GM19328 (cell line): ENCODE measurements at regions not wholly inside any gene's neighbourhood (a gene's known extent, or its start where the extent isn't known, plus 50 kb on each side); places are given as distances from the start of the nearest gene placed in this dataset.
"Not testable (repeated sequence)": the region's sequence is repeated elsewhere in the genome, so short reads cannot be mapped to it uniquely, and the experiment has no call there.

Experiments
- ATAC-seq: cut with Tn5 transposase; IDR thresholded peaks from one replicate; pipeline ENCODE4 v1.9.1; 2021; ENCODE audit warnings: mild to moderate bottlenecking, moderate library complexity; ENCODE audit not compliant: unreplicated experiment

DNA sequence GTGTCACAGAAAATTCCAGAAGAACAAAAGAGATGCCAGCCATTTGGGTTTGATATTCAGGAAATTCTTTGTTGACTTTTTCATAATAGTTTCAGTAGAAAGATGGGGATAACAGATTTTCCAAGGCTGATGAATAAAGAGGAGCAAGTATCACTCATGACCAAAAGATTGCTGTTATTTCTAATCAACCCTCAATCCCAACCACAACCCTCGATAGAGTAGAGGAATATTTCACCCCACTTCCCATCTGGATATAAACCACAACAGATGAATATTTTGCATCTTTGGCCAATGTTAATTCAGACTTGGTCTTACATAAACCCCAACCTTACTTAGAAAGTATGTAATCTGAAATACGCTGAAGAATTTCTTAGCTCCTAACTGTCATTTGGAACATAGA, 232.4 kb downstream of the SEC16B start:
- no peak for ATAC-seq

DNA sequence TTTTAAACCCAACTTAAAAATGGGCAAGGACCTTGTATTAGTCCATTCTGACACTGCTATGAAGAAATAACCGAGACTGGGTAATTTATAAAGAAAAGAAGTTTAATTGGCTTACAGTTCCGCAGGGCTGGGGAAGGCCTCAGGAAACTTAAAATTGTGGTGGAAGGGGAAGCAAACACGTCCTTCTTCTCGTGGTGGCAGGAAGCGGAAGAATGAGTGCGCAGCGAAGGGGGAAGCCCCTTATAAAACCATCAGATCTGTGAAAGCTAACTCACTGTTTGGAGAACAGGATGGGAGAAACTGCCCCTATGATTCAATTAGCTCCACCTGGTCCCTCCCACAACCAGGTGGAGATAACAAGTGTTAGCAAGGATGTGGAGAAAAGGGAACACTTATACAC, 237.7 kb downstream of the SEC16B start:
- no peak for ATAC-seq

DNA sequence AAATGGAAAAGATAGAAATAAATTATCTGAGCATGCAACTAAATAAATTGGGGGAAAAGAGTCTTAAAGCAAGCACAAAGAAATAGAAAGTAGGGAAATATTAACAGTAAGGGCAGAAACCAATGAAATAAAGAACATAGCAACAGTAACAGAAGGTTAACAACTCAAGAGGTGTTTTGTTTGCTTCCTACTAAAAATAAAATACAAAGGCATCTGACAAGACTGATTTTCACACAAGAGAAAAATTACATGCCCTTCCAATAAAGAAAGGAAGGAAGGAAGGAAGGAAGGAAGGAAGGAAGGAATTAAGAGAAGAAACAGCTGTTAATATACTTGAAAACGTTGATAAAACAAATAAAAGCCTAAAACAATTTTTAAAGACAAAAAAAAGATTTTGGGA, 240.2 kb downstream of the SEC16B start:
- no peak for ATAC-seq

- no peak for ATAC-seq
These were observed 246.3 kb downstream of the SEC16B start for GRCh38 chr1:177723533-177723932.

GRCh38 chr1:177710696-177711620, 258.9 kb downstream of the SEC16B start:
- no peak for ATAC-seq

DNA sequence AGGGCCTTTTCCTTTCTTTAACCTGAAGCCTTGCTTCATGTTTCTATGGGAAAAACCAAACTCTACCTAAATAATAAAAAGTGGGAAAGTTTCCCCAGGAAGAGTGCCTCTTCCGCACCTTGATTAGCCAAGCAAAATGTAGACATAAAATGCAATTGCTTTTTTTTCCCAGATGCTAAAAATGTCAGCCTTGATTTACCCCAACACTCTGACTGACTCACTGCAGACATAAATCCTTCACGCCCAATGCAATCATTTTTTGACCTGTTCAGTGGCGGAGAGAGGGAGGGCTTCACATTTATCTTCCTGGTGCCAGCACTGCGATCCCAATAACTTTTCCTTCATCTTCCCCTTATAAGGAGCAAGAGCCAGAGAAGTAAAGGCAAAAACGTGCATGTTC, 261.5 kb downstream of the SEC16B start:
- ATAC-seq = no peak

DNA sequence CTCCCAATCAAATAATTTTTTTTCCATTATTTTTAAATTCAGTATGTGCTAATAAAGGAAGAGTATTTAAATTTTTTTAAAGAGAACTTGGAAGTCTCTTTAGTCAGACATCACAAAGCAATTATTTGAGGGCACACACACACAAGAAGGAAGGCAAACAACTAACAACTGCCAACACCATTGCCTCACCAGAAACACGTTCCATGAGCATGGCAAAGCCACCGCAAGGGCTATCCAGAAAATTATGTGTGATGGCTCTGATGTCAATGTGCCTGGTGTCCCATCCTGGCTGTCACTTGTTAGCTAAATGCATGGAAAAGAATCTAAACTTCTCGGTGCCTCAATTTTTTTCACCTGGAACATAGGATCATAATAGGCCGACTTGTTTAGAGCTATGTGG, 262.9 kb downstream of the SEC16B start:
- no peak for ATAC-seq

DNA sequence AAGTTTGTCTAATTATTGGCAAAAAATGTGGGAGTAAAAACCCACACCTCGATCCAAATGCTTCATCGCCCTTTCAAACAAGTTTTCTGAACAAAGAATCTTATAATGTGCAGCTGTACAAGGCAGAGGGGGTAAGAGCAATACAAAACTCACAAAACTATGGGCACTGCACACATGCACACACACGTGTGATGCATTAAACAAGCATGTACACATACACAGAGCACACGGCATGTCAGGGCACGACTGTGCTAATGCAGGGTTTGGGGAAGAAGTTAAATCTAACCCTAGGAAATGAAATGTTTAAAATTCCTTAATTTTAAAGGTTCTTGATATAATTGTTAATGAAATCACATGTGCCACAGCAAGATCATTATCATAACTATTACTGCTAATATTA, 264.0 kb downstream of the SEC16B start:
- no peak for ATAC-seq

DNA sequence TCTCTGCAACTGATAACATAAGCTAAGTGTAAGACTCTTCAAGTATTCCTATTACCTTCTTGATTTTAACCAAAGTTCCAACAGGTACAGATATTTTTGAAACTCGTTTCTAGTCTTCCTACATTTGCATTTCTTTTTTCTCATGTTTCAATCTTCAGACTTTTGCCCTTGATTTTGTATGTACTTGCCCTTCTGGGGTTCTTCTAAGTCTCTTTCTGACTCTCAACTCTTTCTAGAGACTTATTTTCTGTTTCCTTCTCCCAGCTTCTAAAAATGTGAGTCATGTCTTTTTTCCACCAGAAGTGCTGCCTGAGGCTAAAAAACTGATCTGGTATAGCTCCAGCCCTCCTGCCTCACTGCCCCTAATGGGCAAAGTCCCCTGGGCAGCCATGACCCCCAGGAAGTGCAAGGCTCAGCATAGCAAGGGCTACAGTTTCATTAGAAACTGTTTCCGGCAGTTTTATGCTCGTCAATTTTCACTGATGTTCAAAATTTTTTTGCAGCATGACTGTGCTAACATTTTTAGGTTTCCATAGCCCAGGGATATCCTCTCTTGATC, 265.9 kb downstream of the SEC16B start:
- no peak for ATAC-seq

DNA sequence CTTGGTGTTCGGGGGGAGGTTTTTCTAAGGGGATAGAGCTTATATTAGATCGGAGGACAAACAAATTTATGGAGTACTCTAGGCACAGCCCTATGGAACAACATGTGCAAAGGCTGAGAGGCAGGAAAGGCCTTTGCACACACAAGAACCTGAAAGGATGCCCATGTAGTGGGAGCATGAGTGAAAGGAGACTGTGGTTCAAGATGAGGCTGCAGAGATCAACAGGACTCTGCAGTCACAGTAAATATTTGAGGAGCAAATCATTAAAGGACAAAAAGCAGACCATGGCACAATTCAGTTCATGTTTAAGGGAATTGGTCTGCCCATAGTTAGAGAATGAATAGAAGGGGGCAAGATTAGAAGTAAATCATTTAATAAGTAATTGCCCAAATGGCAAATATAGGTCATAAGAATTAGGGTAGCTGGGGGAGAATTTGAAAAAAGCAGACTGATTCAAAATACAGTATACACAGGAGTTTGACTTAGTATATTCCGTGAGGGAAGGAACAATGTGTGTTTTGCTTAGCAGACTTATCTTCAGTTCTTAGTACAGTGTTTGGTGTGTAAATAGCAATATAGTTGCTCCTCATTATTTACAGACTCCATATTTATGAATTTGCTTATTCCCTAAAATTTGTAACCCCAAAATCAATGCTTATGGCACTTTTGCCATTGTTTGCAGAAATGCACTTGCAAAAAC, 268.1 kb downstream of the SEC16B start:
- ATAC-seq = no peak

DNA sequence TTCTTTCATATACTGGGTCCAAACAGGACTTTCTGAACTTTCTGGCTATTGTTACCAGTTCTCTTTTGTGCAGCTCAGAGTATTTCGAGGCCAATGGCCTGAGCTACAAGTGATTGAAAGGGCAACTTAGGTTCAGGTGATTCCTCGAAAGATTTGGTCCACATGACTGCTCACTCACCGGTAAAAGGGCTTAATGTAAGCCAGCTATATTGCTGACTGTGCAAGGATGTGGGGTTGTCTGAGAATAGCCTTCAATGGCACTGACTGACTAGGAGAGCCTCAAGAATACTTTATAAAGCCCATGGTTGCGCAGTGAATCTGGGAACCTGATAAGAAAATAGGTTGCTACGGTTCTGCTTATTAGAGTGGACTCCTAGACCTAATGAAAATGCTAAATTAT, 269.0 kb downstream of the SEC16B start:
- ATAC-seq = no peak

- no peak for ATAC-seq
These were observed 278.9 kb downstream of the SEC16B start for GRCh38 chr1:177690996-177691395.

GRCh38 chr1:177687544-177687943, 282.3 kb downstream of the SEC16B start:
- no peak for ATAC-seq

DNA sequence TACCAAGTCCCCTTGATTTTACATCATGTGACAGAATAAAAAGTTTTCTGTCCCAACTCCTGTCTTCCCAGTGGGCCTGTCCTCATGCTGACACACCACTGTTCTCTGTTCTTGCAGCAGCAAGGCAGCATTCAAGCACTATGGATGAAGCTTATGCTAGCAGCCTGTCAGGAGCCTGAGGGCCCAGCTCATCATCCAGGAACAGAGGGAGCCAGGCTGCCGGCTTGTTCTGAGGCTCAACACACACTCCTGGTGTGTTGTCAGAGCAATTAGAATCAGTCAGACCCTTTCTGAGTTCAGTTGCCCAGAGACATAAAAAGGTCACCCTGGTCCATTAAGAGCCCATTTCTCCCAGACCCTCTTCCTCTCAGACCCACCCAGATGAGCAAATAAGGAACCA, 282.9 kb downstream of the SEC16B start:
- ATAC-seq = no peak

DNA sequence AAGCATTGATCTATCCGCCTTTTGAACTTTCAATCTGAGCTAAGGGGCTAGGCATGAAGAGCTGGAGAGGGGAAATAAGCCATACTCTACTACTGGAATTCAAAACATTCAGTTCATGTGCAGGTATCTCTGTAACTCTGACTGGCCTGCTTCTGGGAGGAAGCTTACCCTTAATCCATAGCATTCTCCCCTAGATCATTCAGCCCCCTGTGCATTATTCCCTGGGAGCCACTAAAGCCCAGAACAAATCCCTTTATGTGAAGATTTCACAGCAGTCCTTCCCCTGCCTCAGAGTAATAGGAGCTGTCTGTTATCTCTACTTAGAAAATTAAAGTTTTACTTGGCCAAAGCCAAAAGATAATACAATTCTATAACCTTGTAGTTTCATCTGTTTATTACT, 300.7 kb downstream of the SEC16B start:
- ATAC-seq = no peak

GRCh38 chr1:177665935-177666334, 303.9 kb downstream of the SEC16B start:
- ATAC-seq = no peak

DNA sequence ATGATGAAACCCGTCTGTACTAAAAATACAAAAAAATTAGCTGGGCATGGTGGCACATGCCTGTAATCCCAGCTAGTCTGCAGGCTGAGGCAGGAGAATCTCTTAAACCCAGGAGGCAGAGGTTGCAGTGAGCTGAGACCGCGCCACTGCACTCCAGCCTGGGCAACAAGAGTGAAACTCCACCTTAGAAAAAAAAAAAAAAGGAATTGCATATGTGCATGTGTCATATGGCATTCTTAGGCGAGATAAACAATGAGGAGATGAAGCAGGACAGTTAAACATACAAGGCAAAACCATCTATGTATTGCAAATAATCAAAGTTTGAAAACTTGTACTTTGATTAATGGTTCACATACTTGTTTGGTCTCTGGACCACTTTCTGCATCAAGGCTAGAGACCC, 305.1 kb downstream of the SEC16B start:
- ATAC-seq = not testable (repeated sequence)

- ATAC-seq = no peak
These were observed 309.7 kb downstream of the SEC16B start for GRCh38 chr1:177660188-177660587.

DNA sequence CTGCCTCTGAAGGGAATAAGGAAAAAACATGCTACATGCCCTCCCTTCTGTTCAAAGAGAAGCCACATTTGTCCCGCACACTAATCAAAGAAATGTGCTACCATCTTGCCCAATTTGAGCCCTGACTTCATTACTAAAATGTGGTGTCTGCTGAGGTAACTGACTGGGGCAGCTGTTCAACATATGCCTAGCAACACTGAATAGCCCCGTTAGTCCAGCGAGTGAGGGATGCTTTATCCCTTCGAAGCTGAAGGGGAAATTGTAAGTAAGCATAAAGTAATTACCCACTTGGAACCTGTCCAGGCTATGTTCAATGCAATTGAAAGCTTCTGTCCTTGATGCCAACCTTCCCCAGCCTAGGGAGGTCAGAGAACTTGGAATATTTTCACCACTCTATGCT, 310.6 kb downstream of the SEC16B start:
- ATAC-seq = no peak

DNA sequence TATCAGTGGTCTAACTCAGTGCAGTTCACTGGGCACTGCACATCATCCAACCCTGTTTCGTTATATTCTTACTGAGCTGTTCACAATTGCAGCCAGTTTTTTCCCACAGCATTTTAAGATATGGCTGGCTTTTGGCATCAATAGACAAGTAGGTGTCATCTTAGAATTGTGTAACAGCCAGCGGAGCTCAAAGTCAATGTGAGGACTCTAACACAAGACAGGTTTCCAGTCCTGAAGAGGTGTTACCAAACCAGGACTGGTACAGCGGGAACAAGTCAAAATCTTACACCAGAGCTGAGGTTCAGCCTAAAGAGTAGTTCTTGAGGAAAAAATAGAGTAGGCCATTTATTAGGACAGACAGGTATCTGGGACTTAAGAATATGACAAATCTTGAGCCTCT, 313.3 kb downstream of the SEC16B start:
- ATAC-seq = no peak

DNA sequence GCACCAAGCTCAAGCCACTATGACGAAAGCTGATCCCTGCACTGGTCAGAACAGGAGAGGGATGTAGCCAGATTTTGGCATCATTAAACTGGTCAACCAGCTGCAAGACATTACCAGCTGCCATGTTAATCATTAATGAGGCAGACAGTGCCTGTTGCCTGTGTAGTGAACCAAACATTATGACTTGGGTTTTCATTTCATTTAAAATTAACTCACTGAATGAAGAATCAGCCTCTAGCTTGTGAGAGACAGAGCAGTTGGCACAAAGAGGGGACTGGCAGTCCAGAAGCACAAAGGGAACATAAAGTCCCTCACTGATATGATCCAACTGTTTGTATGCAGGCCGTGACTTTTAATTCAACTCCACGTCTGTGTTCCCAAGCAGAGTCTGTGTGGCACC, 318.9 kb downstream of the SEC16B start:
- no peak for ATAC-seq

DNA sequence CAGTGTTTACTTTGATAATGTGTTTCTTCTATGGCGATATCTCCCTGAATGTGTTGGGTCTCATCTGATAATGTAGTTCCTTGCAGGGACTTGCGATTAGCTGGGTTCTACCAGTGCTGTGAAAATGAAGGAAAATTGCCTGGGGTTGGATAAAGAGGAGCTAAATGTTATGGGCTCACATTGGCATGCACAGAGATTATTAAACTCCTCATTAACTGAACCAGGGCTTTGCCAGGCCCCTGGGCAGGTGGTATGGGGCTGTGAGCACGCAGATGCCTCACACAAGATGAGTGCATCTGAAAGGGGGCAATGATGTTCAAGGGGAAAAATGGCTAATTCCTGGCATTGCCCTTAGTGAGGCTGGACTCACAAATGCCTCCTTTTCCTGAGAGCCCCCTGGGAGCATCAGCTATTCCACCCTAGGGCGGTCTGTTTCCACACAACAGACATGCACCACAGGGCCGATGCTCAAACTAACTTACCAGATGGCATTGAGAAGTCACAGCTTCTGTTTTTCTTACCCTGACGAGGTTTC, 321.1 kb downstream of the SEC16B start:
- ATAC-seq = no peak
